NOMO-1 (cell line): ENCODE measurements at regions not wholly inside any gene's neighbourhood (a gene's known extent, or its start where the extent isn't known, plus 50 kb on each side); places are given as distances from the start of the nearest gene placed in this dataset.

Source experiments
- DNase-seq, 2 experiments: peaks; one replicate each; lab custom pipeline; 2025; ENCODE audit not compliant: unreplicated experiment in 2 of 2; lab: John Stamatoyannopoulos, UW

- DNase-seq: no peak
Measured at GRCh38 chr7:50178166-50178565, 85.1 kb upstream of the ZPBP start.

GRCh38 chr7:50174948-50175347, 81.9 kb upstream of the ZPBP start:
- DNase-seq: no peak

GRCh38 chr7:50166997-50167965, 74.2 kb upstream of the ZPBP start:
- no peak for DNase-seq

- no peak for DNase-seq
Measured at GRCh38 chr7:50164559-50165170, 71.6 kb upstream of the ZPBP start.

GRCh38 chr7:50160206-50160605, 67.2 kb upstream of the ZPBP start:
- no peak for DNase-seq

- no peak for DNase-seq
Measured at GRCh38 chr7:50159154-50159553, 66.1 kb upstream of the ZPBP start.

- no peak for DNase-seq
Measured at GRCh38 chr7:50156706-50157105, 63.7 kb upstream of the ZPBP start.

- DNase-seq: no peak
Measured at GRCh38 chr7:50156163-50156562, 63.1 kb upstream of the ZPBP start.

GRCh38 chr7:50155755-50156154, 62.7 kb upstream of the ZPBP start:
- DNase-seq: no peak

- DNase-seq: no peak
Measured at GRCh38 chr7:50153995-50154394, 60.9 kb upstream of the ZPBP start.

GRCh38 chr7:50153148-50153547, 60.1 kb upstream of the ZPBP start:
- DNase-seq: no peak

- DNase-seq: no peak
Measured at GRCh38 chr7:50152486-50152885, 59.4 kb upstream of the ZPBP start.

GRCh38 chr7:50151661-50152060, 58.6 kb upstream of the ZPBP start:
- DNase-seq: no peak

GRCh38 chr7:50151001-50151400, 58.0 kb upstream of the ZPBP start:
- no peak for DNase-seq

GRCh38 chr7:50149369-50149768, 56.3 kb upstream of the ZPBP start:
- no peak for DNase-seq

GRCh38 chr7:50147951-50148808, 55.1 kb upstream of the ZPBP start:
- no peak for DNase-seq

GRCh38 chr7:50146692-50147091, 53.6 kb upstream of the ZPBP start:
- DNase-seq: no peak

GRCh38 chr7:50145801-50146338, 52.8 kb upstream of the ZPBP start:
- no peak for DNase-seq

GRCh38 chr7:50145226-50145625, 52.2 kb upstream of the ZPBP start:
- no peak for DNase-seq
